H1 (cell line): ENCODE measurements at regions not wholly inside any gene's neighbourhood (a gene's known extent, or its start where the extent isn't known, plus 50 kb on each side); places are given as distances from the start of the nearest gene placed in this dataset.

Source experiments
- CTCF ChIA-PET: fragments of 300-600 bp; sonication (Branson Sonifier 250); formaldehyde crosslinking; loops from one replicate; lab custom pipeline; 2021; ENCODE audit not compliant: partially characterized antibody; lab: Charles Lee
- POLR2A ChIA-PET: fragments of 300-600 bp; sonication (Branson Sonifier 250); formaldehyde crosslinking; loops from one replicate; lab custom pipeline; 2021; ENCODE audit warnings: inconsistent platforms; ENCODE audit not compliant: partially characterized antibody; lab: Charles Lee
- DNase-seq, 2 experiments: peaks; one replicate each; pipeline versions ENCODE4 v3.0.0 to v3.0.0-alpha.2; 2010 to 2022; ENCODE audit warnings: low spot score in 2 of 2, low read depth in 1 of 2, mixed read lengths in 1 of 2
- FAIRE-seq: peaks from 2 replicates; lab custom pipeline; 2011; peaks lifted over from hg19 to GRCh38; lab: Jason Lieb, UNC
- H2AFZ ChIP-seq: 2 replicates; pipeline ENCODE4 v1.8.1; 2012; ENCODE audit warnings: low read length, inconsistent platforms
- H2AK5ac ChIP-seq: 2 replicates; pipeline ENCODE4 v1.6.1; 2013; ENCODE audit warnings: low read depth, low read length
- H2BK120ac ChIP-seq: replicated peaks from 2 replicates; pipeline ENCODE3; 2013; ENCODE audit warnings: low read depth, low read length, inconsistent platforms
- H2BK12ac ChIP-seq: 2 replicates; pipeline ENCODE4 v1.6.1; 2013; ENCODE audit warnings: low read depth, low read length
- H2BK15ac ChIP-seq: 2 replicates; pipeline ENCODE4 v1.6.1; 2013; ENCODE audit warnings: low read length
- H2BK20ac ChIP-seq: 2 replicates; pipeline ENCODE4 v1.6.1; 2013; ENCODE audit warnings: low read length
- H2BK5ac ChIP-seq: 2 replicates; pipeline ENCODE4 v1.6.1; 2013; ENCODE audit warnings: low read depth, low read length
- H3K14ac ChIP-seq: 2 replicates; pipeline ENCODE4 v1.6.1; 2013; ENCODE audit warnings: inconsistent platforms; ENCODE audit not compliant: insufficient read length
- H3K18ac ChIP-seq: 2 replicates; pipeline ENCODE4 v1.6.1; 2013; ENCODE audit warnings: low read length; ENCODE audit errors: extremely low read depth
- H3K23ac ChIP-seq: 2 replicates; pipeline ENCODE4 v1.6.1; 2013; ENCODE audit warnings: inconsistent platforms; ENCODE audit not compliant: insufficient read length
- H3K23me2 ChIP-seq: 2 replicates; pipeline ENCODE4 v1.6.1; 2013; ENCODE audit warnings: low read depth, low read length
- H3K27ac ChIP-seq: 2 replicates; pipeline ENCODE4 v1.6.1; 2011; ENCODE audit warnings: low read depth, low read length, inconsistent platforms
- H3K27me3 ChIP-seq, 4 experiments: replicated peaks in 1 of 4; 1 replicate in 1 of 4; 2 replicates in 3 of 4; pipeline versions ENCODE4 v1.6.1 to v1.8.1; 2011 to 2013; ENCODE audit warnings: low read length in 3 of 4, mild to moderate bottlenecking in 3 of 4, inconsistent platforms in 2 of 4, mixed read lengths in 2 of 4, moderate library complexity in 1 of 4; ENCODE audit not compliant: control insufficient read depth in 3 of 4, insufficient read depth in 3 of 4; ENCODE audit errors: extremely low read depth in 1 of 4
- H3K36me3 ChIP-seq, 4 experiments: 2 replicates each; pipeline versions ENCODE4 v1.6.1 to v1.8.1; 2011 to 2013; ENCODE audit warnings: mild to moderate bottlenecking in 4 of 4, low read length in 3 of 4, moderate library complexity in 2 of 4, control low read depth in 1 of 4, inconsistent platforms in 1 of 4; ENCODE audit not compliant: insufficient read depth in 4 of 4, control insufficient read depth in 2 of 4
- H3K4ac ChIP-seq: replicated peaks from 2 replicates; pipeline ENCODE3; 2013; ENCODE audit warnings: low read length, low read depth, mixed read lengths, inconsistent platforms; ENCODE audit not compliant: insufficient read length
- H3K4me1 ChIP-seq, 4 experiments: replicated peaks in 1 of 4; 1 replicate in 1 of 4; 2 replicates in 3 of 4; pipeline versions ENCODE4 v1.6.1 to v1.8.1; 2011 to 2013; ENCODE audit warnings: low read length in 3 of 4, inconsistent platforms in 2 of 4, mixed read lengths in 1 of 4; ENCODE audit not compliant: insufficient read depth in 4 of 4, control insufficient read depth in 3 of 4
- H3K4me2 ChIP-seq, 2 experiments: 2 replicates each; pipeline versions ENCODE4 v1.6.1 to v1.8.1; 2011 to 2013; ENCODE audit warnings: low read depth in 2 of 2, low read length in 2 of 2, control low read depth in 1 of 2, inconsistent platforms in 1 of 2, mild to moderate bottlenecking in 1 of 2; ENCODE audit not compliant: insufficient read depth in 1 of 2
- H3K4me3 ChIP-seq, 4 experiments: fragments of 200-600, 300-600 bp in 1 of 4; sonication (generic), shearing (Covaris generic), sonication (Bioruptor Twin) in 1 of 4; 2 replicates each; pipeline versions ENCODE4 v1.5.1 to v1.8.1; 2011 to 2016; ENCODE audit warnings: low read length in 4 of 4, low read depth in 3 of 4, control low read depth in 2 of 4, inconsistent platforms in 2 of 4, mild to moderate bottlenecking in 2 of 4, mixed read lengths in 1 of 4, moderate library complexity in 1 of 4; ENCODE audit not compliant: insufficient read depth in 2 of 4; ENCODE audit errors: extremely low read depth in 1 of 4
- H3K56ac ChIP-seq: replicated peaks from 2 replicates; pipeline ENCODE3; 2013; ENCODE audit warnings: low read depth, mild to moderate bottlenecking, mixed read lengths, low read length, inconsistent platforms; ENCODE audit not compliant: insufficient read length
- H3K79me1 ChIP-seq: 2 replicates; pipeline ENCODE4 v1.6.1; 2013; ENCODE audit warnings: low read depth, low read length, control low read depth
- H3K79me2 ChIP-seq, 2 experiments: 2 replicates each; pipeline versions ENCODE4 v1.6.1 to v1.8.1; 2012 to 2013; ENCODE audit warnings: low read length in 2 of 2, mild to moderate bottlenecking in 2 of 2, inconsistent platforms in 1 of 2; ENCODE audit not compliant: insufficient read depth in 2 of 2, control insufficient read depth in 1 of 2
- H3K9ac ChIP-seq, 4 experiments: replicated peaks in 1 of 4; 1 replicate in 1 of 4; 2 replicates in 3 of 4; pipeline versions ENCODE4 v1.6.1 to v1.8.1; 2011 to 2013; ENCODE audit warnings: low read depth in 3 of 4, low read length in 3 of 4, control low read depth in 2 of 4, mild to moderate bottlenecking in 2 of 4, moderate library complexity in 2 of 4, inconsistent platforms in 1 of 4; ENCODE audit errors: extremely low read depth in 1 of 4
- H3K9me3 ChIP-seq, 2 experiments: 2 replicates each; pipeline versions ENCODE4 v1.6.1 to v1.8.1; 2012 to 2013; ENCODE audit warnings: mild to moderate bottlenecking in 2 of 2, moderate library complexity in 2 of 2, control low read depth in 1 of 2, inconsistent platforms in 1 of 2, low read depth in 1 of 2, low read length in 1 of 2, mixed read lengths in 1 of 2; ENCODE audit not compliant: insufficient read depth in 2 of 2
- H4K20me1 ChIP-seq, 2 experiments: replicated peaks in 1 of 2; 2 replicates each; pipeline versions ENCODE3 to v1.8.1; 2011 to 2013; ENCODE audit warnings: inconsistent platforms in 2 of 2, low read length in 2 of 2, mild to moderate bottlenecking in 1 of 2; ENCODE audit not compliant: insufficient read depth in 2 of 2, control insufficient read depth in 1 of 2
- H4K5ac ChIP-seq: 2 replicates; pipeline ENCODE4 v1.6.1; 2013; ENCODE audit warnings: low read length, low read depth, mixed read lengths, inconsistent platforms; ENCODE audit not compliant: insufficient read length
- H4K8ac ChIP-seq: 2 replicates; pipeline ENCODE4 v1.8.0; 2013; ENCODE audit warnings: mild to moderate bottlenecking, moderate library complexity, low read length, inconsistent platforms; ENCODE audit not compliant: insufficient read depth; ENCODE audit errors: extremely low read depth
- H4K91ac ChIP-seq: replicated peaks from 2 replicates; pipeline ENCODE3; 2013; ENCODE audit warnings: low read length, mixed read lengths, inconsistent platforms; ENCODE audit not compliant: insufficient read length
- BRCA1 ChIP-seq: IDR thresholded peaks from 2 replicates; pipeline ENCODE4 v1.6.1; 2012; ENCODE audit warnings: low read depth, low read length, improper control_type of control experiment
- EGR1 ChIP-seq: IDR thresholded peaks from 2 replicates; pipeline ENCODE4 v1.6.1; 2011; ENCODE audit warnings: low read depth, low read length, borderline replicate concordance
- NANOG ChIP-seq: IDR thresholded peaks from 2 replicates; pipeline ENCODE4 v1.6.1; 2011; ENCODE audit warnings: low read length, low read depth, mild to moderate bottlenecking, inconsistent platforms; ENCODE audit not compliant: insufficient read depth, poor library complexity, severe bottlenecking
- RBBP5 ChIP-seq: IDR thresholded peaks from 2 replicates; pipeline ENCODE4 v1.7.1; 2012; ENCODE audit warnings: low read depth, mild to moderate bottlenecking, inconsistent platforms, low read length, moderate library complexity, borderline replicate concordance
- USF2 ChIP-seq: IDR thresholded peaks from 2 replicates; pipeline ENCODE4 v1.6.1; 2011; ENCODE audit warnings: low read length, improper control_type of control experiment
- ZNF274 ChIP-seq: IDR thresholded peaks from 2 replicates; pipeline ENCODE4 v1.7.0; 2012; ENCODE audit warnings: low read length, borderline replicate concordance; ENCODE audit errors: extremely low read depth

DNA sequence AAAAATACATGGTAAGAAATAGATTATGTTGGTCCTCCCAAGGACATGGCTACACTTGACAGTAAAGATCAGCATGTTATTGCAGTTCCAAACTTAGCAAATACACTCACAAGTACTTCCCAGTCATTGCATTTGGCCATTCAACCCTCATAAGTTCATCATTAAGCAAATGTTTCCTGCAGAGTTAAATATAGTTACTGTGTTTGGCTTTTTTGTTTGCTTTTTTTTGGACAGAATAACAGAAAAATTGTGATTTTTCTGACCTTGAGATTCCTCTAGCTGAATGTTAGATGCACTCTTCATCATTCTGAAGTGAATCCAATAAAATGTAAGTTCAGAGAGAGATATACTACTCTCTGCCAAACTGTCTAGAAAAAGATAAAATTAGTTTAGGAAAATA, 295.3 kb downstream of the GPD2 start:
- DNase-seq (no peak), FAIRE-seq (no peak)
- H3K79me2 ChIP-seq = no peaks in the 10 kb centered on the region
- no peaks in the 10 kb centered on the region for H3K9me3 ChIP-seq
- H2BK5ac ChIP-seq = no peak overlapping the region
- no peak overlapping the region for H3K4me2 ChIP-seq
- H2AFZ ChIP-seq = no peak overlapping the region
- CTCF ChIA-PET = interaction anchor here (1.0 kb wide), 1 partner anchor 396 kb away, joined by 3 read pairs; no protein-coding TSS in a partner anchor
- TF ChIP-seq EGR1 (no peak), NANOG (no peak), BRCA1 (no peak), USF2 (no peak), ZNF274 (no peak), RBBP5 (no peak)
- H3K9ac ChIP-seq = no peak overlapping the region
- no peak overlapping the region for H2BK20ac ChIP-seq
- no peak overlapping the region for H4K8ac ChIP-seq
- H3K23ac ChIP-seq = no peak overlapping the region
- H2BK12ac ChIP-seq = no peak overlapping the region
- no peak overlapping the region for H2AK5ac ChIP-seq
- no peak overlapping the region for H4K5ac ChIP-seq
- H2BK15ac ChIP-seq = no peak overlapping the region
- POLR2A ChIA-PET = no interaction called here
- H3K56ac ChIP-seq = no peak overlapping the region
- no peak overlapping the region for H3K4me3 ChIP-seq
- H2BK120ac ChIP-seq = no peak overlapping the region
- no peak overlapping the region for H3K18ac ChIP-seq
- no peaks in the 10 kb centered on the region for H3K36me3 ChIP-seq
- H4K91ac ChIP-seq = no peak overlapping the region
- H3K23me2 ChIP-seq = no peaks in the 10 kb centered on the region
- H3K4me1 ChIP-seq = peaks cover 0 to 9% (median 1%) of the 10 kb centered on the region in 4 experiments; a peak in 2 of 7 replicates
- H3K4ac ChIP-seq = no peak overlapping the region
- H3K14ac ChIP-seq = no peak overlapping the region
- no peak overlapping the region for H3K27ac ChIP-seq
- no peaks in the 10 kb centered on the region for H3K79me1 ChIP-seq
- no peaks in the 10 kb centered on the region for H3K27me3 ChIP-seq
- no peaks in the 10 kb centered on the region for H4K20me1 ChIP-seq
